ENCODE measurements at regions not wholly inside any gene's neighbourhood (a gene's known extent, or its start where the extent isn't known, plus 50 kb on each side); places are given as distances from the start of the nearest gene placed in this dataset.

GRCh38 chr21:26224366-26224765 is 53.8 kb upstream of the APP start:
- DNase-seq: no peak
